Mesothelial cell of epicardium (in vitro differentiated cells): ENCODE measurements at regions not wholly inside any gene's neighbourhood (a gene's known extent, or its start where the extent isn't known, plus 50 kb on each side); places are given as distances from the start of the nearest gene placed in this dataset.

Experiments
- DNase-seq, 2 experiments: peaks; one replicate each; pipeline ENCODE4 v3.0.0; 2021; ENCODE audit warnings: low spot score in 2 of 2; ENCODE audit not compliant: unreplicated experiment in 2 of 2
- H3K27ac Mint-ChIP-seq: 2 replicates; pipeline ENCODE4 v1.8.0; 2021; ENCODE audit warnings: mixed read lengths
- H3K27me3 Mint-ChIP-seq: 2 replicates; pipeline ENCODE4 v1.8.0; 2021; ENCODE audit warnings: low read depth, mixed read lengths
- H3K36me3 Mint-ChIP-seq: 2 replicates; pipeline ENCODE4 v1.8.0; 2021; ENCODE audit warnings: mixed read lengths
- H3K4me1 Mint-ChIP-seq: 2 replicates; pipeline ENCODE4 v1.8.0; 2021; ENCODE audit warnings: mixed read lengths
- H3K4me3 Mint-ChIP-seq: 2 replicates; pipeline ENCODE4 v1.8.0; 2021; ENCODE audit warnings: mild to moderate bottlenecking, moderate library complexity, mixed read lengths
- H3K9me3 Mint-ChIP-seq: 2 replicates; pipeline ENCODE4 v1.8.0; 2021; ENCODE audit warnings: mixed read lengths
- TF ChIP-seq, protein P1 (sequence below): fragments of 200-600 bp; sonication (generic); IDR thresholded peaks from one replicate; pipeline ENCODE4 v1.5.0; 2021; ENCODE audit warnings: antibody characterized with exemption; ENCODE audit not compliant: unreplicated experiment

DNA sequence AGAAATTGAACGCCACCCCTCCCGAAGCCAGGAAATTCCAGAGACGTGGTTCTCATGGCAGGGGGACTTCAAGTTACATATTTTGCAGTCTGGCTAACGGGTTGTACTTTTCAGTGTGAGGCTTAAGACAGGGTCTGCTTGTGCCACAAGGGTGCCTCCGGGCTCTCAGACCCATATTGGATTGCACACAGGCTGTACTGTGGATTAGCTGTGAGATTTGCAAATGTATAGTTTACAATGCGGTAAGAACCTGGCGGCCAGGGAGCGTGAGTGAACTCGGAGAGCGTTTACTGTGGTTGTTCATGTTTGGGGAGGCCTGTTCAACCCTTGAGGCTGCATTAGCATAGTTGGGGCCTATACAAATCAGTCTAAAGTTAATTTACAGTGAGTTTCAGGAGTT is 143.9 kb upstream of the SIX2 start:
- no peak for DNase-seq
- no peaks in the 10 kb centered on the region for H3K4me1 Mint-ChIP-seq
- H3K27ac Mint-ChIP-seq, result no peak overlapping the region
- TF ChIP-seq, protein P1, sequence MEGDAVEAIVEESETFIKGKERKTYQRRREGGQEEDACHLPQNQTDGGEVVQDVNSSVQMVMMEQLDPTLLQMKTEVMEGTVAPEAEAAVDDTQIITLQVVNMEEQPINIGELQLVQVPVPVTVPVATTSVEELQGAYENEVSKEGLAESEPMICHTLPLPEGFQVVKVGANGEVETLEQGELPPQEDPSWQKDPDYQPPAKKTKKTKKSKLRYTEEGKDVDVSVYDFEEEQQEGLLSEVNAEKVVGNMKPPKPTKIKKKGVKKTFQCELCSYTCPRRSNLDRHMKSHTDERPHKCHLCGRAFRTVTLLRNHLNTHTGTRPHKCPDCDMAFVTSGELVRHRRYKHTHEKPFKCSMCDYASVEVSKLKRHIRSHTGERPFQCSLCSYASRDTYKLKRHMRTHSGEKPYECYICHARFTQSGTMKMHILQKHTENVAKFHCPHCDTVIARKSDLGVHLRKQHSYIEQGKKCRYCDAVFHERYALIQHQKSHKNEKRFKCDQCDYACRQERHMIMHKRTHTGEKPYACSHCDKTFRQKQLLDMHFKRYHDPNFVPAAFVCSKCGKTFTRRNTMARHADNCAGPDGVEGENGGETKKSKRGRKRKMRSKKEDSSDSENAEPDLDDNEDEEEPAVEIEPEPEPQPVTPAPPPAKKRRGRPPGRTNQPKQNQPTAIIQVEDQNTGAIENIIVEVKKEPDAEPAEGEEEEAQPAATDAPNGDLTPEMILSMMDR, result no peak
- peaks cover 26% of the 10 kb centered on the region for H3K9me3 Mint-ChIP-seq
- H3K36me3 Mint-ChIP-seq, result no peaks in the 10 kb centered on the region
- no peak overlapping the region for H3K4me3 Mint-ChIP-seq
- H3K27me3 Mint-ChIP-seq, result peaks cover 53% of the 10 kb centered on the region

GRCh38 chr2:45152691-45153090 is 143.4 kb upstream of the SIX2 start:
- no peaks in the 10 kb centered on the region for H3K36me3 Mint-ChIP-seq
- peaks cover 54% of the 10 kb centered on the region for H3K27me3 Mint-ChIP-seq
- TF ChIP-seq, protein P1, result no peak
- H3K27ac Mint-ChIP-seq, result no peak overlapping the region
- peaks cover 27% of the 10 kb centered on the region for H3K9me3 Mint-ChIP-seq
- no peaks in the 10 kb centered on the region for H3K4me1 Mint-ChIP-seq
- H3K4me3 Mint-ChIP-seq, result no peak overlapping the region
- DNase-seq, result no peak

DNA sequence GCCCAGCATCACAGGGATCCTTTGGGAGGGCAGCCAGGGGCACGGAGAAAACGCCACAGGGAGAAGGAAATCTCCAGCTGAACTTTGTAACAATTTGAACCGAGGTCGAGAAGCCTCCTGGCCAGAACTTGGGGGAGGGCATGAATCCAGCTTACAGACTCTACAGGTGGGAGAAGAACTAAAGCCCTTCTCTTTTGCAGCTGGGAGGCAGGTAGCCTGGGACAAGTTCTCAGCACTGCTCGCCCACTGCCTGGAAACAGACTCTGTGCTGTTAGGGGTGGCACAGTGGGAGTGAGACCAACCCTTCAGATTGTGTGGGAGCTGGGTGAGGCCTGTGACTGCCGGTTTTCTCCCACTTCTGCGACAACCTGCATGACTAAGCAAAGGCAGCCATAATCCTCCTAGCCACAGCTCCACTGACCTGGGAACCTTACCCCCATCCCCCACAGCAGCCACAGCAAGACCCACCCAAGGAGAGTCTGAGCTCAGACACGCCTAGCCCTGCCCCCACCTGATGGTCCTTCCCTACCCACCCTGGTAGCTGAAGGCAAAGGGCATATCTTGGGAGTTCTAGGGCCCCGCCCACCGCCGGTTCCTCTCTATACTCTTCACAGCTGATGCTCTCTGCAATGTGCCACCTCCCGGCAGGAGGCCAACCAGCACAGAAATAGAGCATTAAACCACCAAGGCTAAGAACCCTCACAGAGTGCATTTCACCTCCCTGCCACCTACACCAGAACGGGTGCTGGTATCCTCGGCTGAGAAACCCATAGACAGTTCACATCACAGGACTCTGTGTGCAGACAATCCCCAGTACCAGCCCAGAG is 136.0 kb upstream of the SIX2 start:
- Mint-ChIP-seq H3K36me3 (no peaks in the 10 kb centered on the region), H3K27me3 (peaks cover 94% of the 10 kb centered on the region), H3K9me3 (peaks cover 34% of the 10 kb centered on the region), H3K27ac (no peak overlapping the region), H3K4me3 (no peak overlapping the region), H3K4me1 (no peaks in the 10 kb centered on the region)
- TF ChIP-seq, protein P1, result no peak
- no peak for DNase-seq

DNA sequence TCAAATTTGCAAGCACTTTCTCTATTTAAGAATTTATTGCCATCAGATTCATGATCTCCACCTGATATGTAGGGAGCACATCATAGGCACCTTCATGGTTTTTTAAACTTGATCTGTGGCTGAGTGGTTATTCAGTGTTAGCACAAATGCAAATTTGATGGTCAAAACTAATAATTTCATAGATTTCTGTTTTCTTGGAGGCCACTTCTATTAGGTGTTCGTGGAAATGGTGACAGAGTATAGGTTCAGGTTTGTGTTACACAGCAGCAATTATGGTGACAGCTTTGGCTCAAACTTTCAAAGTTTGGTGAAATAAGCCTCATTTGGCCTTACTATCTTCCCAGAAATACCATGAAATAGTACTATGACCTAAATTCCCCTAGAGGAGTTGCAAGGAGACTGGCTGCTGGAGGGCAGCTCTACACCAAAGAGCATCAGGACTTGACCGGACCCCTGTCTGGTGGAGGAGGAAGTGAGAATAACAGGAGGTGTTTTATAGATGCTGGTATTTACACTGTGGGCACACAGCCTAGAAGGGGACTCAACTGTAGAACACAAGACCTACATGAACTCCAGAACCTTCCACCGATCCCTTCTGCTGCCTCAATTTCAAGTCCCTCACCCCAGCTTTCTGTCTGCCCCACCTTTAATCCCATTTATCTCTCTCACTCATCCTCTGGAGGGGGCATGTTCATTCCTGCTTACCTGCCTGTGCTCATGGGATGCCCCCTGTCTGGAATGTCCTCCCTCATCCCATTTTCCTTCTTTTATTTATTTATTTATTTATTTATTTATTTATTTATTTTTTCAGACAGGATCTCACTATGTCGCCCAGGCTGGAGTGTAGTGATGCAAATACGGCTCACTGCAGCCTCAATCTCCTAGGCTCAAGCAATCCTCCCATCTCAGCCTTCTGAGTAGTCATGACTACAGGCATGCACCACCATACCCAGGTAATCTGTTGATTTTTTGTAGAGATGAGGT is 132.9 kb upstream of the SIX2 start:
- no peak overlapping the region for H3K27ac Mint-ChIP-seq
- no peaks in the 10 kb centered on the region for H3K36me3 Mint-ChIP-seq
- TF ChIP-seq, protein P1, result no peak
- DNase-seq, result no peak
- no peak overlapping the region for H3K4me3 Mint-ChIP-seq
- H3K27me3 Mint-ChIP-seq, result peaks cover 76% of the 10 kb centered on the region
- H3K9me3 Mint-ChIP-seq, result peaks cover 10% of the 10 kb centered on the region
- H3K4me1 Mint-ChIP-seq, result no peaks in the 10 kb centered on the region

- no peak for DNase-seq
- no peaks in the 10 kb centered on the region for H3K4me1 Mint-ChIP-seq
- no peaks in the 10 kb centered on the region for H3K36me3 Mint-ChIP-seq
- TF ChIP-seq, protein P1, result no peak
- H3K9me3 Mint-ChIP-seq, result no peaks in the 10 kb centered on the region
- peaks cover 77% of the 10 kb centered on the region for H3K27me3 Mint-ChIP-seq
- no peak overlapping the region for H3K27ac Mint-ChIP-seq
- no peak overlapping the region for H3K4me3 Mint-ChIP-seq
Observed at GRCh38 chr2:45140675-45141074, 131.4 kb upstream of the SIX2 start.
